Stimulated activated CD8-positive, alpha-beta memory T cell treated with anti-CD3 and anti-CD28 coated beads, Interleukin-7, amount 100 ng/mL, for 1 hour (primary cell): ENCODE measurements at regions not wholly inside any gene's neighbourhood (a gene's known extent, or its start where the extent isn't known, plus 50 kb on each side); places are given as distances from the start of the nearest gene placed in this dataset.

Source experiments
- DNase-seq, 2 donors: peaks; one replicate each; pipeline ENCODE4 v3.0.0-alpha.2; 2020; ENCODE audit warnings: low read depth in 2 of 2

- no peak for DNase-seq
Observed at GRCh38 chr3:111244760-111245159, 173.1 kb downstream of the NECTIN3 start.

DNA sequence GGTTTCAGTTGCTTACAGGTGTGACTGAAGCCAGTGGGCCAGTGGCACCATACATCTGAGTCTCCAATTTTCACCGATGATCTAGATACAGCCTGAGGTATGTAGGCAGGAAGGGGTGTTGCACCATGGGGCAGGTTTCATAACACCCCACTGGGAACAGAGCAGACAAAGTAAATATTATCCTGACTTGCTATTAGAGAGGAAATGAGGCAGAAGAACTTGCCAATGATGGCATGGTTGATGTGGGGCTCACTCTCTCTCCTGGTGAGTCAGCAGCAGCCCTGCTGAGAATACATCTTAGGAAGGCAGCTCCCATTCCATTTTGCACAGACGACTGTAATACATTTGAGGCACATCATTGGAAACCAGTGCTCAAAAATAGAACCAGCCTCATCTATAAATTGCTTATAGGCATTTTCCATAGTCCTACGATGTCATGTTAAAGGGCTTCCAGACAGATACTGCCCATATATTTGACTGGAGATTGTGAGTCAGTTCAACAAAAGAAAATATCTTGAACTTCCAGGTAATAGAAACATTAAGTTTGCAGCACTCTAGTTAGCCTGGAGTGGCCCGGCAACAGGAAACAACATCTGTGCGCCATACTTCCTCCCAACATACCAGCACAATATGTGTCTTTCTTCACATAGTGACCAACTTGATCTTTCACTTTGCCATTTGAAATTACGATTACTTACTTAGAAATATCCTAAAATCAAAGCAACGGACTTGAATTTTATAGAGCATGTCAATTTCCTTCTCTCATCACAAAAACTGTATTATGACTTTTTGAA, 175.5 kb downstream of the NECTIN3 start:
- DNase-seq = no peak

- no peak for DNase-seq
Observed at GRCh38 chr3:111248406-111248805, 176.8 kb downstream of the NECTIN3 start.

DNA sequence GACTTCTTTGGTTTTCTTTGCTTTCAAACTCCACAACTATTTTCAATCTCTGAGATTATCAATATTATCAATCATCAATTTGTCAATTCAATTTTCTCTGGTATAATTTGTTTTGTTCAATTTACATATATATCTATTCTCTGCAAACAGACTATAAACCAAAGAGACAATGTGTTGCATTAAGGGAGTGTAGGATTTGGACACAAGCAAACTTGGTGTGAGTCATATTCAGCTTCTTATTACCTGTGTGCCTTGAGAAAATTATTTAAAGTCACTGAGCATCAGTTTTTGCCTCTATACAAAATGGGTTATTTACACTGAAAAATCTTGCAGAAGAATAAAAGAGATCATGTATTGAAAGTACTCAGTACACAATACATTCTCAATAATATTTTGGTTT, 177.8 kb downstream of the NECTIN3 start:
- no peak for DNase-seq

DNA sequence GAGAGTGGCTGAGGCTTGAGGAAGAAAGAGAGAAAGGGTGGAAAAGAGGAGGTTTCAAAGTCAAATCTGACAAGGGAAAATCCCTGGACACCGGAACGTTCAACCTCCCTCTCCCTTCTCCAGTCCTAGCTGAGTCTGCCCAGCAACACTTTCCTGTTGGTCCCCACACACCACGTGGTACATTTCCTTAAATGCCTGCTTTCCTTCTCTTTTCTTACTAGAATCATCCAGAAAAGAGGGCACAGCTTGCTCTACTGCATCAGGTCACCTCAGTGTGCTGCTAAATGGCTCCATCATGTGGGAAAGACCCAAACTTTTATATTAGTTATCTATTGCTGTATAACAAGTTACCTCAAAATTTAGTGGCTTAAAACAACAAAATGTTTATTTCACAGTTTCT, 181.2 kb downstream of the NECTIN3 start:
- no peak for DNase-seq

GRCh38 chr3:111253733-111254132, 182.1 kb downstream of the NECTIN3 start:
- DNase-seq = no peak

GRCh38 chr3:111260878-111261277, 189.3 kb downstream of the NECTIN3 start:
- DNase-seq = no peak

GRCh38 chr3:111269777-111270176, 198.2 kb downstream of the NECTIN3 start:
- no peak for DNase-seq

- no peak for DNase-seq
Observed at GRCh38 chr3:111277226-111277625, 205.6 kb downstream of the NECTIN3 start.

GRCh38 chr3:111278959-111279358, 207.3 kb downstream of the NECTIN3 start:
- no peak for DNase-seq

- DNase-seq = no peak
Observed at GRCh38 chr3:111282024-111282423, 210.4 kb downstream of the NECTIN3 start.

- no peak for DNase-seq
Observed at GRCh38 chr3:111283165-111283564, 211.5 kb downstream of the NECTIN3 start.

DNA sequence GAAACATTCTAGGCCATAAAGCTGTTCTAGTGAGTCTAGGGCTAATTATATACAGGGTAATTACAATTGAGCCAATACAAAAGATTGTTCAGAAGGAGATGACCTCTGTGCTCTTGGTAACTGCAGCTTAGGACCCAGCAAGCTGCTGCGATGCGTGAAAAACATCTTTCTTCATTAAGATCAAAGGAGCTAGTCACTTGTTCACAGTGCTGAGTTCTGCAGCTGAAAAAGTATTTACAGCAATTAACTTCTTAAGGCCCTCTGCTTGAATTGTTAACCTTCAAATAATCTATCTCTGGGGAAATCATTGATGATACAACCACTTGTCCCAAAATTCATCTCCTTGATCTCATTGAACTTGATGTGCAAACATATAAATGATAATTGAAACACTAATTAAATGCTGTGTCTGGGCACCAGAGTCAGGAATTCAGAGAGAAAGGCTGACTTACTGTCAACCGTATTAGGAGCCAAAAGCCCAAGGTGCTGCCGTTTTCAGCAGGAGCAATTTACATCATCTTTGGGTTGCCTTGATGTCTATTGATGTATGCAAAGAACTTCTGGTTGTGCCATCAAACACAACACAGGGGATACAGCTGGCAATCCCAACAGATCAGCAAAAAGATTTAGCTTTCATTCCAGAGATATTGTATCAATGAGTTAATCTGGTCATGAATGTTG, 213.0 kb downstream of the NECTIN3 start:
- DNase-seq = no peak

DNA sequence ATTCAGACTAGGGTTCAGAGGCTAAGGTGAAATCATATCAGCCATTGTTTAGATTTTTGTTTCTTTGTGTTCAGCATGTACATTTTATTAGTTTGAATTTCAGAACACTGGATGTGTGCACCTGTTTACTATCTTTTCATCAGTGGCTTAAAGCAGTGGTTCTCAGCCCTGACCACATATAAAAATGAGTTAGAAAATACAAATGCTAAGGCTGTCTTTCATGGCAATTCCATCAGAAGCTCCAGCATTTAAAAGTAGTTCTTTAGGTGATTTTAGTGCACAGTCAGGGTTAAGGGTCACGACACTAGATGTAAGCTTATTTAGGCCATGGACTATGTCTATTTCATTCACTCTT, 213.5 kb downstream of the NECTIN3 start:
- DNase-seq = no peak

- DNase-seq = no peak
Observed at GRCh38 chr3:111285694-111286093, 214.1 kb downstream of the NECTIN3 start.

DNA sequence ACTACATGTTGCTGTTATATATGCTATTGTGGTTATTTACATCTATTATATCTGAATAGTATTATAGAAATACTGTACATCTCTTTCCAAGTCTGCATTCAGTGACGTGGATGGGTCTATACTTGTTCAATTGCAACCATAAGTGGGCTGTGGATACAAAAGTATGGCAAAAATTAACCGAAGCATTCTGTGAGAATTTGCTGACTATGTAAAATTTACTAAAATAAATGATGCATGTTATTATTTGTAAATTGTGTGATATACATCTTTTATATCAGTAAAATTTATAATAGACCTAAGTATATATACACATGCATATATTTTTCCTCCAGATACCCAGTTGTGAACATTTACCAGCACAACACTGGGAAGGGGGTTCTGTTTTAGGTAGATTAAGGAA, 215.1 kb downstream of the NECTIN3 start:
- no peak for DNase-seq

- DNase-seq = no peak
Observed at GRCh38 chr3:111292117-111292516, 220.5 kb downstream of the NECTIN3 start.

GRCh38 chr3:111299192-111299615, 227.6 kb downstream of the NECTIN3 start:
- DNase-seq = no peak

- no peak for DNase-seq
Observed at GRCh38 chr3:111301238-111301798, 229.7 kb downstream of the NECTIN3 start.

DNA sequence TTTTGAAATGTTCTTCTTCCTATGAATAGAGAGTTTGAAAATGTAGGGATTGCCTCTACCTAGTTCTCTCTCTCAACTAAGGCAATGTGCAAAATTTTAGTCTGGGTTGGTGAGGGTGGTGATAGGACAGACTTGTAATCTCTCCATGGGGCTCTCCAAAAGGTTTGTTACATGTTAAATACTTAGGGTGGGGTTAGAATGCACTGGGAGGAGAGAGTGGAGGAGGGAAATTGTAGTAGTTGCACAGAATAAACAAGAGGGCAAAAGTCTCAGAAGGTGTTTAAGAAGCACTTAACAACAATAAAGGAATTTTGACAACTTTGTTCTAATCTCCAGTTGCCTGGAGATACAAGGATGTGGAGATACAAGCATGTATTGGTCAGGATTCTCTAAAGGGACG, 230.4 kb downstream of the NECTIN3 start:
- no peak for DNase-seq

DNA sequence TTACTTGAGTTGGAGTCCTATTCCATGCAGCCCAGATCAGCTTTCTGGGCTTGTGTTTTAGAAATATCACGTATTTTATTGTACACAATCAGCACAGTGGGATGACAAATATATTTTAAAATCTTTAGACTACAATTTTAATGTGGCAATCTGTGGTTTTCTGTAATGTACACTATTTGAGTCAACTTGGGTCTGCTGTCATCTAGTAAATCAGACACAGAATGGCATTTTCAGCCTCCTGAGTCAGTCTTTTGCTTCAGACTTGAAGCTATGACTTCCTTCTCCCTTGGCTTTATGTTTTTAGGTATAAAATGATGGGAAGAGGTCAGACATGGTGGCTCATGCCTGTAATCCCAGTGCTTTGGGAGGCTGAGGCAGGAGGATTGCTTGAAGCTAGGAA, 232.1 kb downstream of the NECTIN3 start:
- no peak for DNase-seq

GRCh38 chr3:111307676-111308075, 234.3 kb upstream of the CD96 start:
- DNase-seq = no peak

- no peak for DNase-seq
Observed at GRCh38 chr3:111311126-111311525, 230.9 kb upstream of the CD96 start.
